ENCODE measurements at regions not wholly inside any gene's neighbourhood (a gene's known extent, or its start where the extent isn't known, plus 50 kb on each side); places are given as distances from the start of the nearest gene placed in this dataset.

DNA sequence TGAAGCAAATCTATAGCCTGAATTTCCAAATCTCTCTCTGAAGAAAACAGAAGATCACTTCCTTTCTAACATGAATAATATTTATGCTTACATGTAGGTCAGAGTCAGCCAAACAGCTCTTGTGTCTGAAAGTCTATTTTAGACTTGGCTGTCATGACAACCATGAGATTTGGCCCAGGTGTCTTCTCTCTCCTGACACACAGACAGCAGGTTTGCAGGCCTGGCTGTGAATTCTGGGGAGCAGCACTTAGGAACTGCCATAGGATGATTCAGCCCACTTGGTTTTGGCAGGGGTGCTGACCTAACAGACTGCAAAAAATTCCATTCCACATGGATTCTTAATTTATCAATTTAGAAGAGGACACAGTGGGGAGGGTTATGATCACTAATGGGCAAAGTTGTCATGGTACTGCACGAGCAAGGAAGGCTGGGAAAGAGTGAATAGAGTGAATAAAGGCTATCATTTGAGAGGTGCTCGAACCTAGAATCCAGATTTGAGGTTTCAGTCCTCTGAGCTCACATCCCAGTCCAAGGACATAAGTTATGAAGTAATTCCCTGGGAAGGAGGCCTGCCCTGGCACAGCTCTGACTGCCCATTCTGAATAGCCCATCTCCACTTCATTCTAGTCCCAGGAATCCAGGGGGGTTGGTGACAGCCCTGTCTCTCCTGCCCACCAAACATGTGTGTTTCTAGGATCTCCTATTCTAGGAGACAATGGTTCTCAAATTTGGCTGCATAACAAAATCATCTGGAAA is 453.9 kb upstream of the TRIB2 start:
- TF ChIP-seq, protein P1, sequence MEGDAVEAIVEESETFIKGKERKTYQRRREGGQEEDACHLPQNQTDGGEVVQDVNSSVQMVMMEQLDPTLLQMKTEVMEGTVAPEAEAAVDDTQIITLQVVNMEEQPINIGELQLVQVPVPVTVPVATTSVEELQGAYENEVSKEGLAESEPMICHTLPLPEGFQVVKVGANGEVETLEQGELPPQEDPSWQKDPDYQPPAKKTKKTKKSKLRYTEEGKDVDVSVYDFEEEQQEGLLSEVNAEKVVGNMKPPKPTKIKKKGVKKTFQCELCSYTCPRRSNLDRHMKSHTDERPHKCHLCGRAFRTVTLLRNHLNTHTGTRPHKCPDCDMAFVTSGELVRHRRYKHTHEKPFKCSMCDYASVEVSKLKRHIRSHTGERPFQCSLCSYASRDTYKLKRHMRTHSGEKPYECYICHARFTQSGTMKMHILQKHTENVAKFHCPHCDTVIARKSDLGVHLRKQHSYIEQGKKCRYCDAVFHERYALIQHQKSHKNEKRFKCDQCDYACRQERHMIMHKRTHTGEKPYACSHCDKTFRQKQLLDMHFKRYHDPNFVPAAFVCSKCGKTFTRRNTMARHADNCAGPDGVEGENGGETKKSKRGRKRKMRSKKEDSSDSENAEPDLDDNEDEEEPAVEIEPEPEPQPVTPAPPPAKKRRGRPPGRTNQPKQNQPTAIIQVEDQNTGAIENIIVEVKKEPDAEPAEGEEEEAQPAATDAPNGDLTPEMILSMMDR (IDR thresholded peaks at IDR 0.05 in 2 of 3, conservative IDR thresholded peaks at IDR 0.05 in 1 of 3; ENCODE audit: borderline replicate concordance in 1 of 3, insufficient read depth in 1 of 3, low read depth in 2 of 3, low read length in 2 of 3), result no peak
- TF ChIP-seq POLR2AphosphoS5 (IDR thresholded peaks at IDR 0.05; ENCODE audit: low read depth, low read length) (no peak), EZH2 (IDR thresholded peaks at IDR 0.05) (no peak), YY1 (IDR thresholded peaks at IDR 0.05; ENCODE audit: extremely low read depth, insufficient replicate concordance, low read depth, low read length) (no peak), POLR2A (IDR thresholded peaks at IDR 0.05; ENCODE audit: borderline replicate concordance, extremely low read depth, insufficient read depth, insufficient read length) (no peak), EZH2phosphoT487 (IDR thresholded peaks at IDR 0.05; ENCODE audit: borderline replicate concordance) (no peak), SP1 (IDR thresholded peaks at IDR 0.05; ENCODE audit: low read depth) (no peak)
- TF ChIP-seq, protein P2, sequence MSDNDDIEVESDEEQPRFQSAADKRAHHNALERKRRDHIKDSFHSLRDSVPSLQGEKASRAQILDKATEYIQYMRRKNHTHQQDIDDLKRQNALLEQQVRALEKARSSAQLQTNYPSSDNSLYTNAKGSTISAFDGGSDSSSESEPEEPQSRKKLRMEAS (IDR thresholded peaks at IDR 0.05), result no peak
